ENCODE measurements at regions not wholly inside any gene's neighbourhood (a gene's known extent, or its start where the extent isn't known, plus 50 kb on each side); places are given as distances from the start of the nearest gene placed in this dataset.

DNA sequence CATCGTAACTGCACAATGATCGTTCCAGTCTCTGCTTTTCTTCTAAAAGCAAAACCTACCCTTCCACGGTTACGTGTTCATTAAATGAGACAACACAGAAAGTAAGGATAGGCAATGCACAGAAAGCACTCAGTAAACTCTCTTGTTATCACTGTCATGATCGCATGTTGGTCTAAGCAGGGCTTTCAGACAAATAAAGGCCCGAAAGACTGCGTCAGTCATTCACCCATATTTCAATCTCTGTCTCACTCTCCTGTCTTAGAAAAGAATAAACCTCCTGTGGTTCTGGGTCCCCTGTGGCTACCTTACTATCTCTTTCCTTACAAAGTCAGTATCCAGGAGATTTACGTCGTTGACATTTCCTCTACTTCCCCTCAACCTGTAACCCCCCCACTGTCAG lies 160.9 kb downstream of the VAPA start:
- H3K36me3 ChIP-seq (ENCODE audit: control insufficient read depth in 2 of 2, extremely low read depth in 1 of 2, insufficient read depth in 1 of 2, low read length in 1 of 2), result no peaks in the 10 kb centered on the region
- H3K4me1 ChIP-seq (ENCODE audit: control insufficient read depth in 1 of 2, extremely low read depth in 1 of 2, insufficient read depth in 2 of 2, low read length in 2 of 2), result peaks cover 0 to 7% of the 10 kb centered on the region in 2 experiments
- CTCF ChIA-PET, result no interaction called here
- H3K9me3 ChIP-seq, result no peaks in the 10 kb centered on the region
- ATAC-seq (replicated peaks in 1 of 4) (no peak), DNase-seq (no peak)
- Mint-ChIP-seq H3K4me3 (no peak overlapping the region), H3K36me3 (no peaks in the 10 kb centered on the region), H3K4me1 (peaks cover 0 to 13% (median 8%) of the 10 kb centered on the region in 3 donors), H3K9me3 (no peaks in the 10 kb centered on the region), H3K27ac (no peak overlapping the region), H3K27me3 (peaks cover 0 to 3% of the 10 kb centered on the region in 2 donors)
- no peak overlapping the region for H3K27ac ChIP-seq (ENCODE audit: low read length)
- H3K27me3 ChIP-seq (replicated peaks in 1 of 2; ENCODE audit: control insufficient read depth in 2 of 2, extremely low read depth in 1 of 2, insufficient read depth in 2 of 2, low read length in 1 of 2), result no peaks in the 10 kb centered on the region
- POLR2A ChIA-PET, result no interaction called here
- 85% methylated on average over 6 of the region's 9 CpGs for WGBS (ENCODE audit: insufficient coverage)
- H3K4me3 ChIP-seq (ENCODE audit: control insufficient read depth in 1 of 2, extremely low read depth in 1 of 2, low read length in 1 of 2), result no peak overlapping the region

GRCh38 chr18:10076502-10077030 lies 162.8 kb downstream of the VAPA start:
- Mint-ChIP-seq H3K4me1 (peaks cover 0 to 13% (median 8%) of the 10 kb centered on the region in 3 donors), H3K27ac (no peak overlapping the region), H3K4me3 (no peak overlapping the region), H3K9me3 (no peaks in the 10 kb centered on the region), H3K36me3 (no peaks in the 10 kb centered on the region), H3K27me3 (peaks cover 0 to 3% of the 10 kb centered on the region in 2 donors)
- WGBS (ENCODE audit: insufficient coverage), result 100% methylated on average over 4 of the region's 5 CpGs
- Histone ChIP-seq H3K4me1 (ENCODE audit: control insufficient read depth in 1 of 2, extremely low read depth in 1 of 2, insufficient read depth in 2 of 2, low read length in 2 of 2) (peaks cover 0 to 7% of the 10 kb centered on the region in 2 experiments), H3K4me3 (ENCODE audit: control insufficient read depth in 1 of 2, extremely low read depth in 1 of 2, low read length in 1 of 2) (no peak overlapping the region), H3K27ac (ENCODE audit: low read length) (no peak overlapping the region), H3K9me3 (no peaks in the 10 kb centered on the region), H3K36me3 (ENCODE audit: control insufficient read depth in 2 of 2, extremely low read depth in 1 of 2, insufficient read depth in 1 of 2, low read length in 1 of 2) (no peaks in the 10 kb centered on the region), H3K27me3 (replicated peaks in 1 of 2; ENCODE audit: control insufficient read depth in 2 of 2, extremely low read depth in 1 of 2, insufficient read depth in 2 of 2, low read length in 1 of 2) (peaks cover 0 to 4% of the 10 kb centered on the region in 2 experiments)
- ChIA-PET CTCF (no interaction called here), POLR2A (no interaction called here)
- DNase-seq (no peak), ATAC-seq (replicated peaks in 1 of 4) (no peak)

DNA sequence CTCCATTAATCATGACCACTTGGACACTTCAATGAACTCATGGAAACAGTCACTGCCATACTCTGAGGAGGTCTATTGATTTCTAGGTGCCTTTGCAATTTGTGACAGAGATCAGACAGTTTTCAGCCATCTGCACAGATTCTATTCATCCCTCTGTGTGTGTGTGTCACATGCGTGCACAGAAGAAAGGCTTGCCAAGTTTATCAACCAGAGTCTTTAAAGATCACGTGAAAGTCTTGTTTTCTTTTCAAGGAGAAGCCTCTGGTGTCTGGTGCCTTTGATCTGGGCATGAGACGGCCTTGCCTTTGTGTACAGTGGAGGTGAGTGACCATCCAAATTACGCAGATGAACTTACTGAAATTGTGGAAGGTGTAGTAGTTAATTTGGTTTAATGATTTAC lies 164.2 kb downstream of the VAPA start:
- peaks cover 0 to 3% of the 10 kb centered on the region in 2 donors for H3K27me3 Mint-ChIP-seq
- H3K4me1 Mint-ChIP-seq, result peaks cover 0 to 13% (median 8%) of the 10 kb centered on the region in 3 donors
- WGBS (ENCODE audit: insufficient coverage), result 80% methylated on average over 4 of the region's 4 CpGs
- DNase-seq (no peak), ATAC-seq (replicated peaks in 1 of 4) (no peak)
- H3K27ac Mint-ChIP-seq, result no peak overlapping the region
- H3K36me3 Mint-ChIP-seq, result no peaks in the 10 kb centered on the region
- no peak overlapping the region for H3K4me3 Mint-ChIP-seq
- H3K4me3 ChIP-seq (ENCODE audit: control insufficient read depth in 1 of 2, extremely low read depth in 1 of 2, low read length in 1 of 2), result no peak overlapping the region
- H3K36me3 ChIP-seq (ENCODE audit: control insufficient read depth in 2 of 2, extremely low read depth in 1 of 2, insufficient read depth in 1 of 2, low read length in 1 of 2), result no peaks in the 10 kb centered on the region
- ChIA-PET POLR2A (no interaction called here), CTCF (no interaction called here)
- H3K27ac ChIP-seq (ENCODE audit: low read length), result no peak overlapping the region
- H3K27me3 ChIP-seq (replicated peaks in 1 of 2; ENCODE audit: control insufficient read depth in 2 of 2, extremely low read depth in 1 of 2, insufficient read depth in 2 of 2, low read length in 1 of 2), result peaks cover 0 to 4% of the 10 kb centered on the region in 2 experiments
- H3K9me3 ChIP-seq, result no peaks in the 10 kb centered on the region
- H3K9me3 Mint-ChIP-seq, result peaks cover 5 to 10% (median 9%) of the 10 kb centered on the region in 3 donors
- H3K4me1 ChIP-seq (ENCODE audit: control insufficient read depth in 1 of 2, extremely low read depth in 1 of 2, insufficient read depth in 2 of 2, low read length in 2 of 2), result peaks cover 0 to 7% of the 10 kb centered on the region in 2 experiments

- H3K9me3 ChIP-seq, result no peaks in the 10 kb centered on the region
- Mint-ChIP-seq H3K4me3 (no peak overlapping the region), H3K27me3 (peaks cover 0 to 3% of the 10 kb centered on the region in 2 donors), H3K4me1 (no peaks in the 10 kb centered on the region), H3K9me3 (peaks cover 5 to 11% (median 10%) of the 10 kb centered on the region in 3 donors), H3K27ac (no peak overlapping the region), H3K36me3 (no peaks in the 10 kb centered on the region)
- no peak for ATAC-seq (replicated peaks in 1 of 4)
- ChIA-PET POLR2A (no interaction called here), CTCF (no interaction called here)
- H3K4me3 ChIP-seq (ENCODE audit: control insufficient read depth in 1 of 2, extremely low read depth in 1 of 2, low read length in 1 of 2), result no peak overlapping the region
- no peaks in the 10 kb centered on the region for H3K4me1 ChIP-seq (ENCODE audit: control insufficient read depth in 1 of 2, extremely low read depth in 1 of 2, insufficient read depth in 2 of 2, low read length in 2 of 2)
- peaks cover 0 to 4% of the 10 kb centered on the region in 2 experiments for H3K27me3 ChIP-seq (replicated peaks in 1 of 2; ENCODE audit: control insufficient read depth in 2 of 2, extremely low read depth in 1 of 2, insufficient read depth in 2 of 2, low read length in 1 of 2)
- H3K27ac ChIP-seq (ENCODE audit: low read length), result no peak overlapping the region
- DNase-seq, result no peak
- 86% methylated on average over 1 of the region's 11 CpGs for WGBS (ENCODE audit: insufficient coverage)
- H3K36me3 ChIP-seq (ENCODE audit: control insufficient read depth in 2 of 2, extremely low read depth in 1 of 2, insufficient read depth in 1 of 2, low read length in 1 of 2), result no peaks in the 10 kb centered on the region
These were observed 166.6 kb downstream of the VAPA start for GRCh38 chr18:10080372-10080771.

DNA sequence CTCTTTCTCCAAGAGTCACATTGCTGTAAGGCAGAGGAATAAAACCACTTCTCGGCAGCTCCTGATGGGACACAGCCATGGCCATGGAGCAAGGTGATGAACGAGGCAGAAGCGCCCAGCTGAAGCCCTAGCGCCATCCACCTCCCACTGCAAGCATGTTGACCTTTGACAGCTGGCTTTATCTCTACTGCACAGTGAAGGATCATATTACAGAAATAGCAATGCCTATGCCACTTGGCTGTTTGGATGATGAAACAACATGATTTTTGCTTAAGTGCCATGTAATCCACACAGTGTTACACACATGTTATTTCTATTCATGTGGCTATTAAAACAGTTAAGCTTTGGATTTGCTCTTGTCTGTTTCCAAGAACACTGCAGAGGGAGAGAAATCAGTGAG lies 167.7 kb downstream of the VAPA start:
- Mint-ChIP-seq H3K27ac (no peak overlapping the region), H3K27me3 (peaks cover 0 to 3% of the 10 kb centered on the region in 2 donors), H3K4me3 (no peak overlapping the region), H3K36me3 (no peaks in the 10 kb centered on the region), H3K4me1 (no peaks in the 10 kb centered on the region), H3K9me3 (peaks cover 5 to 11% (median 10%) of the 10 kb centered on the region in 3 donors)
- 74% methylated on average over 3 of the region's 4 CpGs for WGBS (ENCODE audit: insufficient coverage)
- no peak for ATAC-seq (replicated peaks in 1 of 4)
- H3K4me1 ChIP-seq (ENCODE audit: control insufficient read depth in 1 of 2, extremely low read depth in 1 of 2, insufficient read depth in 2 of 2, low read length in 2 of 2), result no peaks in the 10 kb centered on the region
- no peak for DNase-seq
- H3K27ac ChIP-seq (ENCODE audit: low read length), result no peak overlapping the region
- no peaks in the 10 kb centered on the region for H3K9me3 ChIP-seq
- peaks cover 0 to 4% of the 10 kb centered on the region in 2 experiments for H3K27me3 ChIP-seq (replicated peaks in 1 of 2; ENCODE audit: control insufficient read depth in 2 of 2, extremely low read depth in 1 of 2, insufficient read depth in 2 of 2, low read length in 1 of 2)
- no peaks in the 10 kb centered on the region for H3K36me3 ChIP-seq (ENCODE audit: control insufficient read depth in 2 of 2, extremely low read depth in 1 of 2, insufficient read depth in 1 of 2, low read length in 1 of 2)
- CTCF ChIA-PET, result no interaction called here
- POLR2A ChIA-PET, result no interaction called here
- H3K4me3 ChIP-seq (ENCODE audit: control insufficient read depth in 1 of 2, extremely low read depth in 1 of 2, low read length in 1 of 2), result no peak overlapping the region

- Mint-ChIP-seq H3K27ac (no peak overlapping the region), H3K9me3 (peaks cover 5 to 11% (median 10%) of the 10 kb centered on the region in 3 donors), H3K36me3 (no peaks in the 10 kb centered on the region), H3K4me3 (no peak overlapping the region), H3K27me3 (peaks cover 3 to 6% of the 10 kb centered on the region in 2 donors), H3K4me1 (no peaks in the 10 kb centered on the region)
- Histone ChIP-seq H3K9me3 (no peaks in the 10 kb centered on the region), H3K4me1 (ENCODE audit: control insufficient read depth in 1 of 2, extremely low read depth in 1 of 2, insufficient read depth in 2 of 2, low read length in 2 of 2) (peaks cover 0 to 4% of the 10 kb centered on the region in 2 experiments), H3K27me3 (replicated peaks in 1 of 2; ENCODE audit: control insufficient read depth in 2 of 2, extremely low read depth in 1 of 2, insufficient read depth in 2 of 2, low read length in 1 of 2) (peaks cover 0 to 8% of the 10 kb centered on the region in 2 experiments), H3K27ac (ENCODE audit: low read length) (no peak overlapping the region), H3K4me3 (ENCODE audit: control insufficient read depth in 1 of 2, extremely low read depth in 1 of 2, low read length in 1 of 2) (no peak overlapping the region), H3K36me3 (ENCODE audit: control insufficient read depth in 2 of 2, extremely low read depth in 1 of 2, insufficient read depth in 1 of 2, low read length in 1 of 2) (no peaks in the 10 kb centered on the region)
- no peak for ATAC-seq (replicated peaks in 1 of 4)
- POLR2A ChIA-PET, result interaction anchor here in 1 of 2 donors (0.5 kb wide), 1 partner anchor 53 kb away, joined by 3 read pairs; no protein-coding TSS in a partner anchor
- DNase-seq, result no peak
- no CpG with 5 or more reads among the region's 4 CpGs for WGBS (ENCODE audit: insufficient coverage)
- CTCF ChIA-PET, result no interaction called here
These were observed 171.6 kb downstream of the VAPA start for GRCh38 chr18:10085416-10085815.

DNA sequence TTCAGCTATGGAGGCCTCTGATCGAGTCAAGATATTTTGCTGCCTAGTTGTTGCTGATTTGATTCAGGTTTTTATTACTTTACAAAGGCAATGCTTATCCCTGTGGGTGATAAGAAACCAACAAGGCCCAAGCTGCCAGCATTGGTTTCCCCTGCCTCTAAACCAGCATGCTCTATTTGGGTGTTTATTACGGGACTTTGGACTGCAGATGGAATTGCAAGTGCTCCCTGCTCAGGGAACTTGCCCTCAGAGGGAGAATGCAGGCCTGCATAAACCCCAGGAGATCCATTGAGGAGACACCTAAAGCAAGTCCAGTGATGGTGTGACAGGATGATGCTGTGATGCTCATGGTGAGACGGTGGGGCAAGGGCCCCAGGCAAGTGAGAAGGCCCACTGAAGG lies 172.1 kb downstream of the VAPA start:
- CTCF ChIA-PET, result no interaction called here
- H3K27ac ChIP-seq (ENCODE audit: low read length), result no peak overlapping the region
- no peaks in the 10 kb centered on the region for H3K4me1 Mint-ChIP-seq
- no peak overlapping the region for H3K4me3 Mint-ChIP-seq
- no peak overlapping the region for H3K4me3 ChIP-seq (ENCODE audit: control insufficient read depth in 1 of 2, extremely low read depth in 1 of 2, low read length in 1 of 2)
- peaks cover 0 to 10% of the 10 kb centered on the region in 2 experiments for H3K27me3 ChIP-seq (replicated peaks in 1 of 2; ENCODE audit: control insufficient read depth in 2 of 2, extremely low read depth in 1 of 2, insufficient read depth in 2 of 2, low read length in 1 of 2)
- H3K9me3 ChIP-seq, result no peaks in the 10 kb centered on the region
- no peaks in the 10 kb centered on the region for H3K36me3 Mint-ChIP-seq
- WGBS (ENCODE audit: insufficient coverage), result 92% methylated on average over 2 of the region's 3 CpGs
- no peak overlapping the region for H3K27ac Mint-ChIP-seq
- ATAC-seq (replicated peaks in 1 of 4) (no peak), DNase-seq (no peak)
- peaks cover 6% of the 10 kb centered on the region in 2 donors for H3K27me3 Mint-ChIP-seq
- H3K4me1 ChIP-seq (ENCODE audit: control insufficient read depth in 1 of 2, extremely low read depth in 1 of 2, insufficient read depth in 2 of 2, low read length in 2 of 2), result peaks cover 0 to 4% of the 10 kb centered on the region in 2 experiments
- H3K36me3 ChIP-seq (ENCODE audit: control insufficient read depth in 2 of 2, extremely low read depth in 1 of 2, insufficient read depth in 1 of 2, low read length in 1 of 2), result no peaks in the 10 kb centered on the region
- POLR2A ChIA-PET, result no interaction called here
- peaks cover 5 to 11% (median 10%) of the 10 kb centered on the region in 3 donors for H3K9me3 Mint-ChIP-seq

Data from T-cell (primary cell).